Stimulated activated CD4-positive, alpha-beta T cell treated with anti-CD3 and anti-CD28 coated beads, Interleukin-12 subunit alpha, Interleukin-12 subunit beta, amount 100 ng/mL, for 4 hours (primary cell): ENCODE measurements at regions not wholly inside any gene's neighbourhood (a gene's known extent, or its start where the extent isn't known, plus 50 kb on each side); places are given as distances from the start of the nearest gene placed in this dataset.

ENCODE experiments used
- DNase-seq: peaks from one replicate; pipeline ENCODE4 v3.0.0-alpha.2; 2020

GRCh38 chr2:64704161-64704560 lies 50.4 kb upstream of the SERTAD2 start:
- DNase-seq, result no peak

DNA sequence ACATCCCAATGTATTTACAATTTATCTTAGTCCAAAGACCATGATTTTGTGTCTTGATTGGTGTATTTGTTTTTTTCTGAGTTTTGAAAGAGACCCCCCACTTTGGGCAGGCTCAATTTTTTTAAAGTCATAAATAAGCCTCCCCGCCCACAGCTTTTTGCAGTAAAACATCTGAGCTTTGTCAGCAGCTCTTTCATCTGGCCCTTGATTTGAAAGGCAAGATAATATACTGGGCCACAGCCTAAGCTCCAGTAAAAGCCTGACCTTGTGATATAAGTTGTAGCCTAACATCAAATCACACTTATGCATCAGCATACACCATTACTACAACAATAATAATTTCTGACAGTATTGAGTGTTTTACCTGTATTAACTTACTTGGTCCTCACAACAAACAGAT lies 51.3 kb upstream of the SERTAD2 start:
- DNase-seq, result no peak

DNA sequence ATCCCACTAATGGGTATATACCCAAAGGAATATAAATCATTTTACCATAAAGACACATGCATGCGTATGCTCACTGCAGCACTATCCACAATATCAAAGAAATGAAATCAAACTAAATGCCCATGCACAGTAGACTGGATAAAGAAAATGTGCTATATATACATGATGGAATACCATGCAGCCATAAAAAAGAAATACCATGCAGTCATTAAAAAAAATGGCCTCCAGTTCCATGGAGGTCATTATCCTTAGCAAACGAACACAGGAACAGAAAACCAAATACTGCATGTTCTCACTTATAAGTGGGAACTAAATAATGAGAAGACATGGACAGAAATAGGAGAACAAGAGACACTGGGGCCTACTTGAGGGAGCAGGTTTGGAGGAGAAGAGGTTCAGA lies 53.6 kb upstream of the SERTAD2 start:
- DNase-seq, result no peak

DNA sequence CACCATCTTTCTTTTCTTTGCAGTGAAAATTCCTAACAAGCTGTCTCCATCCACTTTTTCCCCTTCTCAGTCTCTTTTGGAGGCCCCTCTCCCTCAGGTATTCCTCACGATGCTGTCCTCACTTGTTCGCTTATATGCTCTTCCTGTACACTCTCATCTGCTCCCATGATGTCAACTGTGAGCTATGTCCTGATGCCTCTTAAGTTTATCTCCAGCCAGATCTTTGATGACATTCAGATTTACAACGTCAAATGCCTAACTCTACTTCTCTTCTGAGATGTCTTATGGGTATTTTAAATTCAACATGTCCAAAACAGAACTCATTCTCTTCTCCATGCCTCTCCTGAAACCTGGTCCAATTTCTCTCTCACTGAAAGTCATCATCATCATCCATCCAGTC lies 55.1 kb upstream of the SERTAD2 start:
- DNase-seq, result no peak

DNA sequence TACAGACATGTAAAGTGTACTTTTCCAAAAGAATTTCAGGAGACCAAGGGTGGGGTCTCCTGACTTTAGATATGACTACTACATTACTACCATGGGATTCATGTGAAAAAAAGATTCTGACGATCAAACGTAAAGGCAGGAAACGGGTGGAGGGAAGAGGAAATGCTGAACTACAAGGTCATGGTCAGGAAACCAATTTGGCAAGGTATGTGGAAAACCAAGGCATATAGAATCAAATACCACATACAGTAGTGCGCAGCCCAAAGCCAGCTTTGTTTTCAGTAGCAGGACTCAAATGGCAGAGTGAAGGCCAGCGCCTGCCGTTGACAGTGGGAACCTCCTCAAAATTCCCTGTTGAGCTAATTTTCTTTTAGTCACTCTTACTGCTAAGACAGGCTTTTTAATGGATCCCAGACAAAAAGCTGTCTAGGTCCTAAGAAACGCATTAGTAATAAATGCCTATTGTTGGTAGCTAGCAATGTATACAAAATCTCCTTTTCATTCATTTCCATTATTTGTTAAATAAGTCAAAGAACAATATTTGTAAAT lies 57.6 kb upstream of the SERTAD2 start:
- no peak for DNase-seq

GRCh38 chr2:64713686-64714085 lies 60.0 kb upstream of the SERTAD2 start:
- no peak for DNase-seq

- DNase-seq, result no peak
Observed at GRCh38 chr2:64716569-64716968, 62.9 kb upstream of the SERTAD2 start.

GRCh38 chr2:64718250-64718885 lies 64.7 kb upstream of the SERTAD2 start:
- DNase-seq, result no peak

GRCh38 chr2:64720535-64721319 lies 67.0 kb upstream of the SERTAD2 start:
- no peak for DNase-seq

DNA sequence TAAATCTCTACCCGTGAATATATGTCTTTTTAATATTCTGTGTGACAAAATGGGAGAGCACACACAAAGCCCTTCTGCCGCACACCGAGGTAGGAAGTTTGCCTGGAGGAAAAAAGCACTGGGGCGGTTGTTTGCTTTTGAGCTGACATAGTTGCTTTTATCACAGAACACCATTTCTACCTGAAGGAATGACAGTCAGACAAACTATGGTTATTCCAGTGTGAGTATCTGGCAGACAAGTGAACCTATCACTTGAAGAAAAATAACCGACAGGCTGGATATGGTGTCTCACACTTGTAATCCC lies 67.6 kb upstream of the SERTAD2 start:
- no peak for DNase-seq

- DNase-seq, result no peak
Observed at GRCh38 chr2:64722291-64723044, 68.8 kb upstream of the SERTAD2 start.

DNA sequence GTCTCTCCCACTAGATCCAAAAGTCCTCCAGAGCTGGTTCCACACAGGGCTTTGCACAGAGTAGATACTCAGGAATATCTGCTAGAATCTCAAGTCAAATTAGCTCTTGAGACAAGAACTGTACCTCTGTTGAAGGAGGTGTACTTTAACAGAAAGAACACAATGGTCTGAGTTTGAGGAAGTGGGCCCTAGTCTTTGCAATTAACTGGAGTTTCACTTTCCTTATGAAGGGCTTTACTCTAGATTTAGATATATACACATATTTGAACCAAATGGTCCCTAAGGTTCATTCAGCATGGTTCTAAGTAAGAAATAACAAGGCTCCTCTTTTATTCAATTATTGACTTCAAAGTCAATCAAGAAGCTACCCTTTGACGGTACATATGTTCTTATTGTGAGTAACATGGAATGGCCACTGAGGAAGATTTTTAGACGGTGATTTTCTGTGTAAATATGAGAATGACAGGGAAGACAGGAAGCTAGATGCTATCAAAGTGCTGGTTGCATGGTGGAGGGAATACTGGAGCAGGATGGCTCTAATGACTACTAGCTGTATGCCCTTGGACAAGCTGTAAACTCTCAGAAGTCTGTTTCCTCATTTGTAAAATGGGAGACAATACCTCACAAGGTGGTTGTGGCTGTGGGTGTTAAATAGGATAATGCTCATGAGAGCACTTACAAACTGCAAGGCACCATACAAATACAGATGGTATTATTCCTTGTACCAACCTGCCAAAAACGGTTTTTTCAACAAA lies 73.5 kb upstream of the SERTAD2 start:
- DNase-seq, result no peak

GRCh38 chr2:64727843-64728463 lies 74.2 kb upstream of the SERTAD2 start:
- no peak for DNase-seq

GRCh38 chr2:64730551-64731262 lies 77.0 kb upstream of the SERTAD2 start:
- no peak for DNase-seq

- DNase-seq, result no peak
Observed at GRCh38 chr2:64731263-64731643, 77.5 kb upstream of the SERTAD2 start.

DNA sequence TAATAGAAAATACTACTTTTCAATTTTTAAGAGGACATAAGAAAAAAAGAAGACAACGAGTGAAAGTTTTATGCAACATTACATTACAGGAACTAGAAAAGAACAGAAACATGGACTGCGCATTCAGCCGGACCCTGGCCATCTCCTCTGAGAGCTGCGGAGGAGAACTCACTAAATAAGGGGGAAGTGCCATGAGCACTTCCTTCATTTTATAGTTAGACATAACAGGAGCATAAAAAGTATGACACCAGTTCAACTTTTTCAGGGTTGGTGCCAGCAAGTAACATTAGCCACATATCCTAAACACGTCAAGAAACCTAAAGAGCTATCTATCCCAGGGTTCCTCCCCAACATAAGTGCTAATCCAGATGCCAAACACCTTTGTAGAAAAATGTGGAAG lies 78.0 kb upstream of the SERTAD2 start:
- no peak for DNase-seq

DNA sequence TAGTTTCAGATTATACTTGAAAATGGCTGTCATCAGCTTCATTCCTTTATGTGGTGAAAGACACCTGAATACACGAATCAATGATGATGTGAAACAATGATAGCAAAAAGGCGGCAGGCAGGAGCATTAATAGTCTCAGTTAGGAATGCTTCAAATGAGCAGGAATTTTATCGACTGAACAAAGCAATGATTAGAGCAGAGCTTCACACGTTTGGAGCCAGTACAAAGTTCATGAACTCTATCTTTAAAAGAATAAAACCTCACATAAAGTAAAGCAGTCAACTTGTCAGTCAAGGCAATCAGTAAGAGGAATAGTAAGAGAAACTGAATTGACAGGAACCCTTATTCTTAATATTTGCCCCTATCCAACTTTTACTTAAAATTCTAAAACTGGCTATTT lies 78.4 kb upstream of the SERTAD2 start:
- DNase-seq, result no peak

- DNase-seq, result no peak
Observed at GRCh38 chr2:64735504-64735903, 81.8 kb upstream of the SERTAD2 start.

DNA sequence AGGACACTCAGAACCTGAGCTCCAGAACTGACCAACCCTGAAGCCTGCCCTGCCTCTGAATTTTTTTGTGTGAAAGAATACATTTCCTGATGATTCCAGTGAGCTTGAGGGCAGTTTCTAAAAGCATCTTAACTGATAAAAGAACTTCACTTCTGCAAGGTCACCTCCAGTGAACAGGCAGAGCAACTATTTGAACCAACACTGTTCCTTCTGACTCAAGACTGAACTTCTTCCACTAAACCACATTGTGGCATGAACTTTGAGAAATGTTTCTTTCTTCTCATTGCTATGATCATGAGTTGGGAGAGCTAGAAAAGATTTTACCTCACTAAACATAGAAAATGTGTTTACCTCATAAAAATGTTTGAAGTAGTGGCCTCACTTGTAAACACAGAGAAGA lies 83.8 kb upstream of the SERTAD2 start:
- DNase-seq, result no peak

GRCh38 chr2:64738026-64738425 lies 84.3 kb upstream of the SERTAD2 start:
- no peak for DNase-seq

- DNase-seq, result no peak
Observed at GRCh38 chr2:64742678-64743077, 89.0 kb upstream of the SERTAD2 start.

GRCh38 chr2:64743739-64744330 lies 90.1 kb upstream of the SERTAD2 start:
- DNase-seq, result no peak
